GM08714 (cell line): ENCODE measurements at regions not wholly inside any gene's neighbourhood (a gene's known extent, or its start where the extent isn't known, plus 50 kb on each side); places are given as distances from the start of the nearest gene placed in this dataset.

Experiments used
- H3K4me3 ChIP-seq: fragments of 200-500 bp; sonication (Bioruptor generic); 2 replicates; pipeline ENCODE4 v1.5.1; 2014; ENCODE audit warnings: mild to moderate bottlenecking, low read length, inconsistent platforms
- ZNF274 ChIP-seq: IDR thresholded peaks from 2 replicates; pipeline ENCODE4 v1.6.1; 2012; ENCODE audit warnings: mild to moderate bottlenecking, low read depth, low read length

GRCh38 chr5:8884029-8884428 is 661.8 kb downstream of the SEMA5A start:
- TF ChIP-seq ZNF274 = no peak
- H3K4me3 ChIP-seq = no peak overlapping the region

- no peak overlapping the region for H3K4me3 ChIP-seq
- TF ChIP-seq ZNF274 = no peak
Measured at GRCh38 chr5:8892926-8893325, 652.9 kb downstream of the SEMA5A start.

- no peak overlapping the region for H3K4me3 ChIP-seq
- TF ChIP-seq ZNF274 = no peak
Measured at GRCh38 chr5:8894031-8894430, 651.8 kb downstream of the SEMA5A start.

GRCh38 chr5:8895062-8895461 is 650.8 kb downstream of the SEMA5A start:
- no peak overlapping the region for H3K4me3 ChIP-seq
- no peak for TF ChIP-seq ZNF274

GRCh38 chr5:8895599-8895998 is 650.3 kb downstream of the SEMA5A start:
- TF ChIP-seq ZNF274 = no peak
- no peak overlapping the region for H3K4me3 ChIP-seq

- no peak for TF ChIP-seq ZNF274
- no peak overlapping the region for H3K4me3 ChIP-seq
Measured at GRCh38 chr5:8897316-8897715, 648.6 kb downstream of the SEMA5A start.

GRCh38 chr5:8905021-8905420 is 640.9 kb downstream of the SEMA5A start:
- no peak overlapping the region for H3K4me3 ChIP-seq
- no peak for TF ChIP-seq ZNF274

GRCh38 chr5:8906303-8906967 is 639.4 kb downstream of the SEMA5A start:
- TF ChIP-seq ZNF274 = no peak
- no peak overlapping the region for H3K4me3 ChIP-seq

GRCh38 chr5:8907168-8907868 is 638.6 kb downstream of the SEMA5A start:
- H3K4me3 ChIP-seq = no peak overlapping the region
- TF ChIP-seq ZNF274 = no peak

- no peak overlapping the region for H3K4me3 ChIP-seq
- TF ChIP-seq ZNF274 = no peak
Measured at GRCh38 chr5:8908055-8908683, 637.7 kb downstream of the SEMA5A start.

GRCh38 chr5:8912106-8912505 is 633.8 kb downstream of the SEMA5A start:
- no peak overlapping the region for H3K4me3 ChIP-seq
- TF ChIP-seq ZNF274 = no peak

GRCh38 chr5:8913522-8913921 is 632.4 kb downstream of the SEMA5A start:
- H3K4me3 ChIP-seq = no peak overlapping the region
- no peak for TF ChIP-seq ZNF274

GRCh38 chr5:8919096-8919495 is 626.8 kb downstream of the SEMA5A start:
- no peak for TF ChIP-seq ZNF274
- H3K4me3 ChIP-seq = no peak overlapping the region

GRCh38 chr5:8923526-8923925 is 622.3 kb downstream of the SEMA5A start:
- no peak overlapping the region for H3K4me3 ChIP-seq
- TF ChIP-seq ZNF274 = no peak
